ENCODE measurements at regions not wholly inside any gene's neighbourhood (a gene's known extent, or its start where the extent isn't known, plus 50 kb on each side); places are given as distances from the start of the nearest gene placed in this dataset.

DNA sequence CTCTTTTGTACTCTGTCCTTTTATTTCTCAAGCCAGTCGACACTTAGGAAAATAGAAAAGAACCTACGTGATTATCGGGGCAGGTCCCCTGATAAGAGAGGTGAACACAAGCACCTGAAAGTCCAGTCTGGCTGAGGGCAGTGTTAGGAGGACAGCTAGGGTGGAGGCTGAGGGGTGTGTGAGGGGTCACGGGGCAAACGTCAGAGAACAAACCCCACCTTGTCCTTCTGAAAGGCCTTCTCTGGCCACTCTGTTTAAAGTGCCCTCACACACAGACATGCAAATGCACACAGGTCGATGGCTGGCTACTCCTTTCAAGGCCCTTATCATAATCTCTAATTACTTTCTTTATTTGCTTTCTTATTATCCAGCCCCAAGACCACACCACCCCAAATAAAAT, 108.8 kb downstream of the ESM1 start:
- TF ChIP-seq NFIC (IDR thresholded peaks at IDR 0.05) (no peak), EP300 (IDR thresholded peaks at IDR 0.05; ENCODE audit: borderline replicate concordance) (no peak), TCF12 (IDR thresholded peaks at IDR 0.05; ENCODE audit: low read depth) (no peak), CEBPB (IDR thresholded peaks at IDR 0.05) (no peak), TEAD4 (IDR thresholded peaks at IDR 0.05) (no peak), CREB1 (IDR thresholded peaks at IDR 0.05; ENCODE audit: low read depth) (no peak), RAD21 (IDR thresholded peaks at IDR 0.05; ENCODE audit: low read depth) (no peak), TAF1 (IDR thresholded peaks at IDR 0.05; ENCODE audit: low read depth) (no peak), FOXM1 (IDR thresholded peaks at IDR 0.05; ENCODE audit: borderline replicate concordance, low read depth) (no peak)
- TF ChIP-seq, protein P1, sequence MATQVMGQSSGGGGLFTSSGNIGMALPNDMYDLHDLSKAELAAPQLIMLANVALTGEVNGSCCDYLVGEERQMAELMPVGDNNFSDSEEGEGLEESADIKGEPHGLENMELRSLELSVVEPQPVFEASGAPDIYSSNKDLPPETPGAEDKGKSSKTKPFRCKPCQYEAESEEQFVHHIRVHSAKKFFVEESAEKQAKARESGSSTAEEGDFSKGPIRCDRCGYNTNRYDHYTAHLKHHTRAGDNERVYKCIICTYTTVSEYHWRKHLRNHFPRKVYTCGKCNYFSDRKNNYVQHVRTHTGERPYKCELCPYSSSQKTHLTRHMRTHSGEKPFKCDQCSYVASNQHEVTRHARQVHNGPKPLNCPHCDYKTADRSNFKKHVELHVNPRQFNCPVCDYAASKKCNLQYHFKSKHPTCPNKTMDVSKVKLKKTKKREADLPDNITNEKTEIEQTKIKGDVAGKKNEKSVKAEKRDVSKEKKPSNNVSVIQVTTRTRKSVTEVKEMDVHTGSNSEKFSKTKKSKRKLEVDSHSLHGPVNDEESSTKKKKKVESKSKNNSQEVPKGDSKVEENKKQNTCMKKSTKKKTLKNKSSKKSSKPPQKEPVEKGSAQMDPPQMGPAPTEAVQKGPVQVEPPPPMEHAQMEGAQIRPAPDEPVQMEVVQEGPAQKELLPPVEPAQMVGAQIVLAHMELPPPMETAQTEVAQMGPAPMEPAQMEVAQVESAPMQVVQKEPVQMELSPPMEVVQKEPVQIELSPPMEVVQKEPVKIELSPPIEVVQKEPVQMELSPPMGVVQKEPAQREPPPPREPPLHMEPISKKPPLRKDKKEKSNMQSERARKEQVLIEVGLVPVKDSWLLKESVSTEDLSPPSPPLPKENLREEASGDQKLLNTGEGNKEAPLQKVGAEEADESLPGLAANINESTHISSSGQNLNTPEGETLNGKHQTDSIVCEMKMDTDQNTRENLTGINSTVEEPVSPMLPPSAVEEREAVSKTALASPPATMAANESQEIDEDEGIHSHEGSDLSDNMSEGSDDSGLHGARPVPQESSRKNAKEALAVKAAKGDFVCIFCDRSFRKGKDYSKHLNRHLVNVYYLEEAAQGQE (IDR thresholded peaks at IDR 0.05; ENCODE audit: low read depth): no peak
- TF ChIP-seq, protein P2, sequence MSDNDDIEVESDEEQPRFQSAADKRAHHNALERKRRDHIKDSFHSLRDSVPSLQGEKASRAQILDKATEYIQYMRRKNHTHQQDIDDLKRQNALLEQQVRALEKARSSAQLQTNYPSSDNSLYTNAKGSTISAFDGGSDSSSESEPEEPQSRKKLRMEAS (IDR thresholded peaks at IDR 0.05): no peak

DNA sequence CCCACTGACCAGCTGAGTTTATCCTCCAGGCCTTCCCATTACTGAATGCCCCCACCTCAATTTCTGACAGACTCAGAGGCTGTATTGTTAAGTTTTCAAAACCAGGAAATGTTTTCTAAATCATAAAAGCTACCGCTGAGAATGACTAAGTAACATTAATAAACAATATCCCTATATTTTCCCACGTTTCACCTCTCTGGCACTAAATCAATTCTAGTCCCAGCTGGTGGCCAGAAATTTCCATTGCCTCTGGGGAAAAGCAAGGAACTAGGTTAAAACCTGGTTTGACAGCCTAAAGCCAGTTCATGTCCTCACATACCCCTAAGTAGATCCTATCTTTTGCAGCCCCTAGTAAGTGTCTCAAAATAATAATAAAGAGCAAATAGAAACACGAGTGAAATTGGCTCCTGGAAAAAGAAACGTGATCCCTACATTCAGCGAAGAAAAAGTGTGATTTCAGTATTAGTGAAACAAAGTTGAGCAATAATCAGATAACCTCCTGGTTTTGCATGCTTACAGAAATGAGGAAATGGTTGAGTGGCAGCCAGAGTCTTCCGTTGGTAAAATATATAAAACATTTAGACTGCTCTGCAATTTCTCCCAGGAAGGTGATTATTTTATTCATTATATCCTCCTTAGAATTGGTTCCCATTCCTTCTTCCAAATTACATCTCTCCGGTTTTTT, 110.9 kb downstream of the ESM1 start:
- TF ChIP-seq TCF12 (IDR thresholded peaks at IDR 0.05; ENCODE audit: low read depth) (0 out of 2 replicates have a peak, but pooled peaks have one; percentile 24), CEBPB (IDR thresholded peaks at IDR 0.05) (peak; percentile 65; the same call in 1 of the 2 replicates), TAF1 (IDR thresholded peaks at IDR 0.05; ENCODE audit: low read depth) (no peak), TEAD4 (IDR thresholded peaks at IDR 0.05) (no peak), EP300 (IDR thresholded peaks at IDR 0.05; ENCODE audit: borderline replicate concordance) (peak; percentile 69; the same call in 1 of the 2 replicates), NFIC (IDR thresholded peaks at IDR 0.05) (peak; percentile 62; the same call in 1 of the 2 replicates), FOXM1 (IDR thresholded peaks at IDR 0.05; ENCODE audit: borderline replicate concordance, low read depth) (0 out of 2 replicates have a peak, but pooled peaks have one; percentile 47)
- TF ChIP-seq, protein P1 (IDR thresholded peaks at IDR 0.05; ENCODE audit: low read depth): no peak

DNA sequence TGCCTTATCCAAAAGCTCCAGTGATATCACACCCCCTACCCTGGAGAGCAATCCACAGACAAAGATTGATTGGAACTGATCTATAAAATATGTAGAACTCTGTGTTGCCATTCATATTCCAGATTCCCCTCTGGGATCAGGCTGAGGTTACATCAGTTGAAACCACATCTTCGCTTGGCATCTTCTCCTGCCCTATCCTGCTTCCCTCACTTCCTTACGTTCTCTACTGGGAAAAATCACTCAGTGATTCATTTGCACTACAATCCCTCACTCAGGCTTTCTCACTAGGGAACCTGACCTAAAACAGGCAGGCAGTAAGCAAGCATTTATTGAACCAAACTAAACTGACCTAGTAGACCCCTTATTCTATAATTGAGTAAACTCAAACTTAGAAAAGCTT, 111.7 kb downstream of the ESM1 start:
- TF ChIP-seq YY1 (IDR thresholded peaks at IDR 0.05; ENCODE audit: low read depth): no peak
- TF ChIP-seq, protein P1 (IDR thresholded peaks at IDR 0.05; ENCODE audit: low read depth): no peak
- no peak for TF ChIP-seq CEBPB (IDR thresholded peaks at IDR 0.05)
- TF ChIP-seq EGR1 (IDR thresholded peaks at IDR 0.05): no peak
- TF ChIP-seq FOXM1 (IDR thresholded peaks at IDR 0.05; ENCODE audit: borderline replicate concordance, low read depth): no peak
- TF ChIP-seq, protein P3, sequence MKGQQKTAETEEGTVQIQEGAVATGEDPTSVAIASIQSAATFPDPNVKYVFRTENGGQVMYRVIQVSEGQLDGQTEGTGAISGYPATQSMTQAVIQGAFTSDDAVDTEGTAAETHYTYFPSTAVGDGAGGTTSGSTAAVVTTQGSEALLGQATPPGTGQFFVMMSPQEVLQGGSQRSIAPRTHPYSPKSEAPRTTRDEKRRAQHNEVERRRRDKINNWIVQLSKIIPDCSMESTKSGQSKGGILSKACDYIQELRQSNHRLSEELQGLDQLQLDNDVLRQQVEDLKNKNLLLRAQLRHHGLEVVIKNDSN (IDR thresholded peaks at IDR 0.05): no peak
- TF ChIP-seq EP300 (IDR thresholded peaks at IDR 0.05; ENCODE audit: borderline replicate concordance): no peak
- TF ChIP-seq TEAD4 (IDR thresholded peaks at IDR 0.05): no peak
- no peak for TF ChIP-seq CREB1 (IDR thresholded peaks at IDR 0.05; ENCODE audit: low read depth)
- TF ChIP-seq ZBTB7A (IDR thresholded peaks at IDR 0.05; ENCODE audit: low read depth): no peak
- no peak for TF ChIP-seq TCF12 (IDR thresholded peaks at IDR 0.05; ENCODE audit: low read depth)
- TF ChIP-seq TAF1 (IDR thresholded peaks at IDR 0.05; ENCODE audit: low read depth): no peak
- no peak for TF ChIP-seq RAD21 (IDR thresholded peaks at IDR 0.05; ENCODE audit: low read depth)
- TF ChIP-seq, protein P2 (IDR thresholded peaks at IDR 0.05): no peak
- TF ChIP-seq NFIC (IDR thresholded peaks at IDR 0.05): no peak

DNA sequence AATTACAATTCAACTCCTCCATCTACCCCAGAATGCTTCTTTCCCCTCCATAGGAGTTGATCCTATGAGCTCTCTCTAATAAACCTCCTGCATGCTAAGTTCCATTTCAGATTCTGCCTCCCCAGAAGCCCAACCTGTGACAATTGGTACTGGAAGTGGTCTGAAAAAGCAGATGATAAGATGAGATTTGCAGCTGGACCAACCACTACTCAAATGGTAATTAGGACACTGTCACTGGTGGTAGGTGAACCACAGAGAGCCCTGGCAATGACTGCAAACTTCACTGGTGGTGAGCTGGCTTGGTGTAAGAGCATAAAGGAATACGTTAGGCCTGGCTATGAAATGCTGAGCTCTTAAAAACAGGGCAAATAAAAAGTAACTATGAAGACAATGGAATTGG, 112.6 kb downstream of the ESM1 start:
- TF ChIP-seq EGR1 (IDR thresholded peaks at IDR 0.05) (no peak), CEBPB (IDR thresholded peaks at IDR 0.05) (no peak), TEAD4 (IDR thresholded peaks at IDR 0.05) (no peak), TAF1 (IDR thresholded peaks at IDR 0.05; ENCODE audit: low read depth) (no peak), EP300 (IDR thresholded peaks at IDR 0.05; ENCODE audit: borderline replicate concordance) (no peak), FOXM1 (IDR thresholded peaks at IDR 0.05; ENCODE audit: borderline replicate concordance, low read depth) (no peak), YY1 (IDR thresholded peaks at IDR 0.05; ENCODE audit: low read depth) (no peak), ZBTB7A (IDR thresholded peaks at IDR 0.05; ENCODE audit: low read depth) (no peak), CREB1 (IDR thresholded peaks at IDR 0.05; ENCODE audit: low read depth) (no peak), TCF12 (IDR thresholded peaks at IDR 0.05; ENCODE audit: low read depth) (no peak), NFIC (IDR thresholded peaks at IDR 0.05) (no peak), RAD21 (IDR thresholded peaks at IDR 0.05; ENCODE audit: low read depth) (no peak)
- TF ChIP-seq, protein P3 (IDR thresholded peaks at IDR 0.05): no peak
- TF ChIP-seq, protein P2 (IDR thresholded peaks at IDR 0.05): no peak
- TF ChIP-seq, protein P1 (IDR thresholded peaks at IDR 0.05; ENCODE audit: low read depth): no peak
